Activated T-helper 9 cell treated with anti-CD3 and anti-CD28 coated beads, Interleukin-2, amount 50 U/mL, for 16 hours (primary cell): ENCODE measurements at regions not wholly inside any gene's neighbourhood (a gene's known extent, or its start where the extent isn't known, plus 50 kb on each side); places are given as distances from the start of the nearest gene placed in this dataset.

ENCODE experiments used
- DNase-seq: peaks from one replicate; pipeline ENCODE4 v3.0.0-alpha.2; 2020; ENCODE audit warnings: low read depth

- no peak for DNase-seq
Observed at GRCh38 chr16:88287219-88287618, 95.5 kb upstream of the ZNF469 start.

- no peak for DNase-seq
Observed at GRCh38 chr16:88288303-88288702, 94.5 kb upstream of the ZNF469 start.

GRCh38 chr16:88289001-88289400 lies 93.8 kb upstream of the ZNF469 start:
- no peak for DNase-seq

- no peak for DNase-seq
Observed at GRCh38 chr16:88289561-88289960, 93.2 kb upstream of the ZNF469 start.

GRCh38 chr16:88289968-88290401 lies 92.8 kb upstream of the ZNF469 start:
- no peak for DNase-seq

- DNase-seq, result no peak
Observed at GRCh38 chr16:88290850-88291830, 91.6 kb upstream of the ZNF469 start.

- DNase-seq, result no peak
Observed at GRCh38 chr16:88292007-88292970, 90.5 kb upstream of the ZNF469 start.

- no peak for DNase-seq
Observed at GRCh38 chr16:88293097-88293496, 89.7 kb upstream of the ZNF469 start.

GRCh38 chr16:88295671-88296436 lies 86.9 kb upstream of the ZNF469 start:
- no peak for DNase-seq

GRCh38 chr16:88296437-88297177 lies 86.2 kb upstream of the ZNF469 start:
- no peak for DNase-seq

- DNase-seq, result no peak
Observed at GRCh38 chr16:88297178-88297720, 85.5 kb upstream of the ZNF469 start.

GRCh38 chr16:88298181-88298832 lies 84.5 kb upstream of the ZNF469 start:
- no peak for DNase-seq

- DNase-seq, result no peak
Observed at GRCh38 chr16:88298833-88299745, 83.7 kb upstream of the ZNF469 start.

GRCh38 chr16:88299751-88300462 lies 82.9 kb upstream of the ZNF469 start:
- DNase-seq, result no peak

GRCh38 chr16:88300463-88300835 lies 82.3 kb upstream of the ZNF469 start:
- DNase-seq, result no peak

- DNase-seq, result no peak
Observed at GRCh38 chr16:88301431-88301830, 81.3 kb upstream of the ZNF469 start.

- no peak for DNase-seq
Observed at GRCh38 chr16:88301886-88302285, 80.9 kb upstream of the ZNF469 start.

- no peak for DNase-seq
Observed at GRCh38 chr16:88302666-88303065, 80.1 kb upstream of the ZNF469 start.

- no peak for DNase-seq
Observed at GRCh38 chr16:88303405-88303804, 79.4 kb upstream of the ZNF469 start.
